HepG2 (cell line): ENCODE measurements at regions not wholly inside any gene's neighbourhood (a gene's known extent, or its start where the extent isn't known, plus 50 kb on each side); places are given as distances from the start of the nearest gene placed in this dataset.

ENCODE experiments used
- ATAC-seq: fragments of 200-7000 bp; cut with Tn5 transposase; 3 replicates; pipeline ENCODE4 v1.9.1; 2020; ENCODE audit warnings: mild to moderate bottlenecking, moderate library complexity
- BruUV-seq: library from RNA; stranded (reverse); fragments of 400-500 nt; replicated peaks from 2 replicates; lab custom pipeline; 2021; lab: Mats Ljungman, UMichigan
- CTCF ChIA-PET: fragments of 300-600 bp; formaldehyde crosslinking; extraction: SDS; loops from one replicate; lab custom pipeline; 2021; ENCODE audit warnings: low total read pairs, inconsistent platforms, low intra/inter-chr PET ratio; lab: Yijun Ruan, JAX
- POLR2A ChIA-PET: fragments of 350-600 bp; sonication (Branson Sonifier 250); formaldehyde crosslinking; loops from one replicate; lab custom pipeline; 2020; ENCODE audit warnings: antibody characterized with exemption, inconsistent platforms; lab: Yijun Ruan, JAX
- DNase-seq: peaks from one replicate; pipeline ENCODE4 v3.0.0-alpha.2; 2015; ENCODE audit warnings: low spot score
- FAIRE-seq: peaks from 3 replicates; lab custom pipeline; 2011; peaks lifted over from hg19 to GRCh38; lab: Jason Lieb, UNC
- H2AFZ ChIP-seq: one replicate; pipeline ENCODE4 v1.6.1; 2011; ENCODE audit warnings: low read length, inconsistent platforms
- H3K27ac ChIP-seq: fragments of 300-600 bp; 3 replicates; pipeline ENCODE4 v1.8.0; 2011; ENCODE audit warnings: mixed run types, mild to moderate bottlenecking, mixed read lengths, low read length, inconsistent platforms; ENCODE audit not compliant: insufficient read depth; ENCODE audit errors: extremely low read length
- H3K27me3 ChIP-seq, 2 experiments: fragments of 200-600 bp in 1 of 2; 2 replicates in 1 of 2; 3 replicates in 1 of 2; pipeline versions ENCODE4 v1.6.0 to v1.8.0; 2011; ENCODE audit warnings: low read length in 2 of 2, mild to moderate bottlenecking in 2 of 2, moderate library complexity in 2 of 2, inconsistent platforms in 1 of 2; ENCODE audit not compliant: insufficient read depth in 2 of 2, control insufficient read depth in 1 of 2
- H3K36me3 ChIP-seq, 2 experiments: fragments of 200-600 bp in 1 of 2; replicated peaks in 1 of 2; 2 replicates in 1 of 2; 3 replicates in 1 of 2; pipeline versions ENCODE4 v1.5.1 to v1.8.0; 2011; ENCODE audit warnings: low read length in 2 of 2, inconsistent platforms in 1 of 2; ENCODE audit not compliant: insufficient read depth in 2 of 2, control insufficient read depth in 1 of 2
- H3K4me1 ChIP-seq: 2 replicates; pipeline ENCODE4 v1.5.1; 2012; ENCODE audit warnings: low read length, inconsistent platforms; ENCODE audit not compliant: insufficient read depth
- H3K4me2 ChIP-seq: 2 replicates; pipeline ENCODE4 v1.6.0; 2011; ENCODE audit warnings: low read depth, low read length, inconsistent platforms
- H3K4me3 ChIP-seq, 3 experiments: fragments of 200-600 bp in 1 of 3; sonication (generic), shearing (Covaris generic) in 1 of 3; replicated peaks in 1 of 3; 2 replicates each; pipeline ENCODE4 v1.5.1; 2011 to 2016; ENCODE audit warnings: low read length in 3 of 3, inconsistent platforms in 2 of 3, low read depth in 2 of 3, mild to moderate bottlenecking in 2 of 3, control low read depth in 1 of 3, mixed read lengths in 1 of 3; ENCODE audit not compliant: insufficient read depth in 1 of 3
- H3K79me2 ChIP-seq: one replicate; pipeline ENCODE4 v1.6.1; 2011; ENCODE audit warnings: low read length, inconsistent platforms; ENCODE audit not compliant: insufficient read depth
- H3K9ac ChIP-seq: 2 replicates; pipeline ENCODE4 v1.6.0; 2011; ENCODE audit warnings: mild to moderate bottlenecking, low read depth, low read length, inconsistent platforms; ENCODE audit not compliant: insufficient read depth
- H3K9me3 ChIP-seq: 2 replicates; pipeline ENCODE4 v1.5.1; 2012; ENCODE audit warnings: mild to moderate bottlenecking, low read length
- H4K20me1 ChIP-seq: 2 replicates; pipeline ENCODE4 v1.6.0; 2011; ENCODE audit warnings: inconsistent platforms, mild to moderate bottlenecking, low read length, moderate library complexity; ENCODE audit not compliant: insufficient read depth
- HNF1A ChIP-seq, 2 experiments: sonication (generic) in 1 of 2; formaldehyde crosslinking in 1 of 2; IDR thresholded peaks; 2 replicates each; pipeline versions ENCODE4 v1.4.0 to v1.6.1; 2016 to 2020; ENCODE audit warnings: borderline replicate concordance in 1 of 2, low read depth in 1 of 2, mild to moderate bottlenecking in 1 of 2, missing genetic modification reagents in 1 of 2
- HOXA3 ChIP-seq: sonication (generic); formaldehyde crosslinking; IDR thresholded peaks from 2 replicates; pipeline ENCODE4 v1.5.0; 2020; ENCODE audit warnings: missing genetic modification reagents
- NCOA5 ChIP-seq: sonication (generic); formaldehyde crosslinking; IDR thresholded peaks from 2 replicates; pipeline ENCODE4 v1.4.0; 2020; ENCODE audit warnings: missing genetic modification reagents
- SIN3B ChIP-seq: fragments of 150-350 bp; IDR thresholded peaks from 2 replicates; pipeline ENCODE4 v1.6.1; 2014; ENCODE audit warnings: low read length
- TOPORS ChIP-seq: sonication (generic); formaldehyde crosslinking; IDR thresholded peaks from 2 replicates; pipeline ENCODE4 v1.8.0; 2023; ENCODE audit warnings: mild to moderate bottlenecking, missing genetic modification reagents
- XRCC5 ChIP-seq: fragments of 200-400 bp; formaldehyde crosslinking; optimal IDR thresholded peaks from 2 replicates; pipeline ENCODE3; 2017; ENCODE audit warnings: mild to moderate bottlenecking, low read length
- ZNF580 ChIP-seq: IDR thresholded peaks from 2 replicates; pipeline ENCODE4 v1.6.1; 2016; ENCODE audit warnings: low read depth, borderline replicate concordance
- ZNF605 ChIP-seq: sonication (generic); formaldehyde crosslinking; IDR thresholded peaks from 2 replicates; pipeline ENCODE4 v1.8.0; 2022; ENCODE audit warnings: mild to moderate bottlenecking, missing genetic modification reagents
- ZNF614 ChIP-seq: IDR thresholded peaks from 2 replicates; pipeline ENCODE4 v1.6.1; 2018; ENCODE audit warnings: missing biosample characterization, missing genetic modification reagents, inconsistent platforms, borderline replicate concordance
- ZNF713 ChIP-seq: sonication (generic); formaldehyde crosslinking; IDR thresholded peaks from 2 replicates; pipeline ENCODE4 v1.4.0; 2020; ENCODE audit warnings: mild to moderate bottlenecking, missing genetic modification reagents
- WGBS: methylation state at CpG from one replicate; pipeline ENCODE4 v1.1.6; 2017; ENCODE audit warnings: low lambda C conversion rate; 5-methylcytosine and 5-hydroxymethylcytosine counted together
- in situ Hi-C: cut with HindIII; loops from 2 replicates; pipeline ENCODE4 v1.10.0; 2017; ENCODE audit warnings: low pct_unique_long_range_greater_than_20kb; ENCODE audit not compliant: extremely low pct_ligation_motif_present
- intact Hi-C: fragments of 100-400 bp; cut with micrococcal nuclease; formaldehyde crosslinking; loops from one replicate; pipeline ENCODE4 v1.10.0; 2022; ENCODE audit not compliant: unreplicated experiment
- TF ChIP-seq, protein P1 (sequence below): sonication (generic); formaldehyde crosslinking; IDR thresholded peaks from 2 replicates; pipeline ENCODE4 v1.5.1; 2020; ENCODE audit warnings: missing genetic modification reagents, mild to moderate bottlenecking, borderline replicate concordance
- TF ChIP-seq, protein P2 (sequence below): IDR thresholded peaks from 2 replicates; pipeline ENCODE4 v1.6.1; 2016; ENCODE audit warnings: low read depth, control low read depth

DNA sequence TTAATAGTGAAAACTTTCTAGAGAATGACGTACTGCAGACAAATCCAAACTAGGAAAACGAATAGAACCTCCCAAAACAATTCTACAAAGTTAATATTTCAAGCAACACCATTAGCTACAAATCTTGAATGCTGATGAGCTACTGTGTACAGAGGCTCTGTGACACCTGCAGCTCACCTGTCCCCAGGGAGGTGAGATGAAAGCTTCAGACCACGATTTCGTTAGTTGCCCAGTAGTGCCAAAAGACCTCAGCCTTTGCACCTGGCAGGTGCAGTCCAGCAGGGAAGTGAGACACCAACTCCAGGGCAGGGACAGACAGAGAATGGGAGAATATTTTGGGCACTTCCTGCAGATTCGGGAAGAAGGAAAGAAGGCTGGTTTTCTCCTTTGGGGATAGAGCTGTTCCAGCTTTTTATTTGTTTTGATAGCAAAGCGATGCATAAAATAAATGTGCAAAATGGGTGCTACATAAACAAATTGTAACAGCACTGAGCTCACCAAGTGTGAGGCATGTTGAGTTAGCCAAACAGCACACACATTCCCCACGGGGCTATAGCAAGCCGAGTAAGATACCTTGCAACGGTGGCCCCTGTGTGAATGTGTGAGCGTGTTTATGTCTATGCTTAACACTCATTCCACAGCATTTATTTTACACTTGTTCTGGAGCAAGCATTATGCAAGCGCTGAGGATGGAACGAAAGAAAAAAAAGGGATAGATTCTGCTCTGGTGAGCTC, 1024.8 kb upstream of the AUTS2 start:
- TF ChIP-seq, protein P1, sequence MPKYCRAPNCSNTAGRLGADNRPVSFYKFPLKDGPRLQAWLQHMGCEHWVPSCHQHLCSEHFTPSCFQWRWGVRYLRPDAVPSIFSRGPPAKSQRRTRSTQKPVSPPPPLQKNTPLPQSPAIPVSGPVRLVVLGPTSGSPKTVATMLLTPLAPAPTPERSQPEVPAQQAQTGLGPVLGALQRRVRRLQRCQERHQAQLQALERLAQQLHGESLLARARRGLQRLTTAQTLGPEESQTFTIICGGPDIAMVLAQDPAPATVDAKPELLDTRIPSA (CRISPR knock-in tag), result no peak
- TF ChIP-seq ZNF713 (CRISPR knock-in tag) (no peak), ZNF605 (CRISPR knock-in tag) (no peak), SIN3B (no peak), NCOA5 (CRISPR knock-in tag) (no peak)
- TF ChIP-seq, protein P2, sequence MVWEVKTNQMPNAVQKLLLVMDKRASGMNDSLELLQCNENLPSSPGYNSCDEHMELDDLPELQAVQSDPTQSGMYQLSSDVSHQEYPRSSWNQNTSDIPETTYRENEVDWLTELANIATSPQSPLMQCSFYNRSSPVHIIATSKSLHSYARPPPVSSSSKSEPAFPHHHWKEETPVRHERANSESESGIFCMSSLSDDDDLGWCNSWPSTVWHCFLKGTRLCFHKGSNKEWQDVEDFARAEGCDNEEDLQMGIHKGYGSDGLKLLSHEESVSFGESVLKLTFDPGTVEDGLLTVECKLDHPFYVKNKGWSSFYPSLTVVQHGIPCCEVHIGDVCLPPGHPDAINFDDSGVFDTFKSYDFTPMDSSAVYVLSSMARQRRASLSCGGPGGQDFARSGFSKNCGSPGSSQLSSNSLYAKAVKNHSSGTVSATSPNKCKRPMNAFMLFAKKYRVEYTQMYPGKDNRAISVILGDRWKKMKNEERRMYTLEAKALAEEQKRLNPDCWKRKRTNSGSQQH (CRISPR knock-in tag), result no peak

DNA sequence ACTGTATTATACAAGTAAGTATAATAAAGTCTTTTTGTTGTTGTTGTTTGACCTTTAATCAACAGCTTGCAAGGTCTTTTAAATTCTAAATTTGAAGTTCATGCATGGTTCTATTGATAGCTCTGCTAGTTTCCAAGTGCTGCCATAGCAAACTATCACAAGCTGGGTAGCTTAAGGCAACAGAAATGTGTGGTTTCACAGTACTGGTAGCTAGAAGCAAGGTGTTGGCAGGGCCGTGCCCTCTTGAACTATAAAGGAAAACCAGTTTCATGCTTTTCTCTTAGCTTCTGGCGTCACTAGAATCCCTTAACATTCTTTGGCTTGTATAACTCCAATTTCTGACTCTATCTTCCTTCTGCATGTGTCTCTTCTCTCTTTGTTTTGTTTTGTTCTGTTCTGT, 1021.9 kb upstream of the AUTS2 start:
- Histone ChIP-seq H3K9ac (no peak overlapping the region), H2AFZ (no peak overlapping the region), H3K9me3 (peaks cover 24% of the 10 kb centered on the region), H3K27ac (no peak overlapping the region), H3K36me3 (no peaks in the 10 kb centered on the region), H3K27me3 (no peaks in the 10 kb centered on the region), H3K4me2 (no peak overlapping the region), H3K4me1 (no peaks in the 10 kb centered on the region), H4K20me1 (no peaks in the 10 kb centered on the region), H3K4me3 (no peak overlapping the region), H3K79me2 (no peaks in the 10 kb centered on the region)
- in situ Hi-C loops, result no loop called here
- POLR2A ChIA-PET, result no interaction called here
- FAIRE-seq (no peak), ATAC-seq (no peak), DNase-seq (no peak)
- intact Hi-C loops, result no loop called here
- WGBS, result 7% methylated on average over 2 of the region's 2 CpGs
- BruUV-seq, result no TSS peak
- CTCF ChIA-PET, result no interaction called here
- TF ChIP-seq HNF1A (IDR thresholded peaks at IDR 0.05; ENCODE audit: low read depth) (no peak), HNF1A (CRISPR knock-in tag; IDR thresholded peaks at IDR 0.05; ENCODE audit: borderline replicate concordance) (no peak), TOPORS (CRISPR knock-in tag) (no peak), XRCC5 (no peak), ZNF614 (CRISPR knock-in tag) (no peak), HOXA3 (CRISPR knock-in tag) (no peak), ZNF580 (CRISPR knock-in tag) (no peak)

More for the DNA sequence above, 1024.8 kb upstream of the AUTS2 start:
- CTCF ChIA-PET, result no interaction called here
- Histone ChIP-seq H3K79me2 (no peaks in the 10 kb centered on the region), H4K20me1 (no peaks in the 10 kb centered on the region), H3K9ac (no peak overlapping the region), H3K4me2 (no peak overlapping the region), H2AFZ (no peak overlapping the region), H3K9me3 (peaks cover 7% of the 10 kb centered on the region; the same call in 1 of the 2 replicates), H3K36me3 (no peaks in the 10 kb centered on the region), H3K4me3 (no peak overlapping the region), H3K27ac (no peak overlapping the region), H3K4me1 (no peaks in the 10 kb centered on the region), H3K27me3 (no peaks in the 10 kb centered on the region)
- FAIRE-seq (no peak), ATAC-seq (no peak), DNase-seq (no peak)
- WGBS, result 11% methylated on average over 12 of the region's 12 CpGs
- in situ Hi-C loops (no loop called here), intact Hi-C loops (no loop called here)
- POLR2A ChIA-PET, result no interaction called here
- BruUV-seq, result no TSS peak
